ENCODE measurements at regions not wholly inside any gene's neighbourhood (a gene's known extent, or its start where the extent isn't known, plus 50 kb on each side); places are given as distances from the start of the nearest gene placed in this dataset.

DNA sequence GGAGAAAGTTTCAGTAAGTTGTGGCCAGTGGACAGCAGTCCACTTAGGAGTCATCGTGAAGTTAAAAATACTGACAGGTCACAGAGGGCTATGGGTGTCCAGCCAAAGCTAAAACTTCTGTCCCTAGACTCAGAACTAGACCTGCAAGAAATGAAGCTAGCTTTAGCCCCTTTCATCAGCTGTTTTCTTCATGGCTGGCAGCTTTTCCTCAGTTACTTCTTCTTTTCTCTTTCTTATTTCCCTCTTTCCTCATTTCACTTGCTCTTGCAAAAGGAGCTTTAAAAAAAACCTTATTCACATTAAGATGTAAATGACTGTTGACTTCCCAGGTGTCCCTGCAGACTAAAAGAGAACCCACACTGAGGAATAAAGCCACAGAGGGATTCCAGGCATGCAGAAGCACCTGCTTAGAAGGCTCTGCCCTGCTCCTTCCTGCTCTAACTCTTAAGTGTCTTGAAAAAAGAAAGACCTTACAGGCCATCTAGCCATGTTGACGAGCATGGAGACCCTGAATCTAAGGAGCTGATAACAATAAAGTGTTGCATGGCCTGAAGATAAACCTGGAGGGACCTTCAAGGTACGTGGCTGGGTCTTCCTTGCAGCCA lies 69.7 kb upstream of the CCND2 start:
- TF ChIP-seq, protein P1, sequence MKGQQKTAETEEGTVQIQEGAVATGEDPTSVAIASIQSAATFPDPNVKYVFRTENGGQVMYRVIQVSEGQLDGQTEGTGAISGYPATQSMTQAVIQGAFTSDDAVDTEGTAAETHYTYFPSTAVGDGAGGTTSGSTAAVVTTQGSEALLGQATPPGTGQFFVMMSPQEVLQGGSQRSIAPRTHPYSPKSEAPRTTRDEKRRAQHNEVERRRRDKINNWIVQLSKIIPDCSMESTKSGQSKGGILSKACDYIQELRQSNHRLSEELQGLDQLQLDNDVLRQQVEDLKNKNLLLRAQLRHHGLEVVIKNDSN (IDR thresholded peaks at IDR 0.05; ENCODE audit: borderline replicate concordance, low read depth) = no peak
- TF ChIP-seq NRF1 (IDR thresholded peaks at IDR 0.05; ENCODE audit: low read depth, low read length) = no peak
- TF ChIP-seq RFX5 (IDR thresholded peaks at IDR 0.05; ENCODE audit: low read length) = no peak
- no peak for TF ChIP-seq CTCF (IDR thresholded peaks at IDR 0.05)
- TF ChIP-seq REST (IDR thresholded peaks at IDR 0.05; ENCODE audit: low read depth, low read length) = no peak
- TF ChIP-seq JUND (IDR thresholded peaks at IDR 0.05) = no peak
- no peak for TF ChIP-seq POLR2AphosphoS5 (IDR thresholded peaks at IDR 0.05; ENCODE audit: low read depth, low read length)
- TF ChIP-seq, protein P2, sequence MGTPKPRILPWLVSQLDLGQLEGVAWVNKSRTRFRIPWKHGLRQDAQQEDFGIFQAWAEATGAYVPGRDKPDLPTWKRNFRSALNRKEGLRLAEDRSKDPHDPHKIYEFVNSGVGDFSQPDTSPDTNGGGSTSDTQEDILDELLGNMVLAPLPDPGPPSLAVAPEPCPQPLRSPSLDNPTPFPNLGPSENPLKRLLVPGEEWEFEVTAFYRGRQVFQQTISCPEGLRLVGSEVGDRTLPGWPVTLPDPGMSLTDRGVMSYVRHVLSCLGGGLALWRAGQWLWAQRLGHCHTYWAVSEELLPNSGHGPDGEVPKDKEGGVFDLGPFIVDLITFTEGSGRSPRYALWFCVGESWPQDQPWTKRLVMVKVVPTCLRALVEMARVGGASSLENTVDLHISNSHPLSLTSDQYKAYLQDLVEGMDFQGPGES (IDR thresholded peaks at IDR 0.05; ENCODE audit: low read depth, low read length) = no peak
- no peak for TF ChIP-seq RAD21 (IDR thresholded peaks at IDR 0.05; ENCODE audit: low read length)
- no peak for TF ChIP-seq ZBTB33 (IDR thresholded peaks at IDR 0.05; ENCODE audit: borderline replicate concordance, low read depth)
- TF ChIP-seq EP300 (IDR thresholded peaks at IDR 0.05; ENCODE audit: borderline replicate concordance in 1 of 2, low read depth in 1 of 2, low read length in 1 of 2) = no peak
- no peak for TF ChIP-seq SIN3A (IDR thresholded peaks at IDR 0.05; ENCODE audit: borderline replicate concordance, low read depth, low read length)
- no peak for TF ChIP-seq YY1 (IDR thresholded peaks at IDR 0.05; ENCODE audit: low read depth)
- TF ChIP-seq NFIC (IDR thresholded peaks at IDR 0.05; ENCODE audit: borderline replicate concordance) = no peak
